ENCODE measurements at regions not wholly inside any gene's neighbourhood (a gene's known extent, or its start where the extent isn't known, plus 50 kb on each side); places are given as distances from the start of the nearest gene placed in this dataset.

GRCh38 chr6:128821116-128821515 lies 61.8 kb upstream of the LAMA2 start:
- TF ChIP-seq CTCF (IDR thresholded peaks at IDR 0.05) (no peak), POLR2A (IDR thresholded peaks at IDR 0.05) (no peak)
